ENCODE measurements at regions not wholly inside any gene's neighbourhood (a gene's known extent, or its start where the extent isn't known, plus 50 kb on each side); places are given as distances from the start of the nearest gene placed in this dataset.

DNA sequence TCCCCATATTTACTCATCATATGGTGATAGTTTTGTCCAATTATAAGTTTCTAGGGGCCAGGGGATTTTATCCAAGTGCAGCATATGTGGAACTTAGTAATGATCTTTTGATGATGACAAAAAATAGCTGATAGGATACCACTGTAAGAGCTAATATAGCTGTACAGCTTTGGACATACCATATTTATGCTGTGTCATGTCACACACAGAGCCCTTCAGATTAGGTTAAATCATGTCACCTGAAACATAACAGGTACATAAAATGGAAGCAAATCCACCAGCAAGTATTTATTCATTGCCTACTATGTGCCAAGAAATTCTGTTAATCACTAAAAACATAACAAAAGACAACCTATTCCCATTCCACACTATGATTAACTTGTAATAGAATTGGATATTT lies 82.8 kb upstream of the IPO9 start:
- DNase-seq (ENCODE audit: low read depth in 2 of 2) = no peak

DNA sequence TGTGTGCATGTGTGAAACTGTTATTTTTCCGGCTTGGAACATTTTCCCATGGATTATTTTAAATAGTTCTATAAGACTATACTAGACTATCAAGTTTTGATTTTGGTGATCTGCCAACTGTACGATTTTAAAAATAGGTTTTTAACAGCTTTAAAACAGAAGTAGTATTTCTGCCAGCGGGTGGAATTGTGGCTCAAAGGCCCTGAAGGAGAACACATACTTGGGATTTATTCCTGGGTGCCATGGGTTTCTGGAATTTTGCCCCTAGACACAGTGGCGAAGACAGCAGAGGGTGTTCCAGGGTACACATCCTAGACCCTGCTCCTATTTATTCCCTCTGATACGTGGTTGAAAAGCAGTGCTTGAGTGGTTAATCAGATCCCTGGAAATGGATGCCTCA lies 81.7 kb upstream of the IPO9 start:
- no peak for DNase-seq (ENCODE audit: low read depth in 2 of 2)

DNA sequence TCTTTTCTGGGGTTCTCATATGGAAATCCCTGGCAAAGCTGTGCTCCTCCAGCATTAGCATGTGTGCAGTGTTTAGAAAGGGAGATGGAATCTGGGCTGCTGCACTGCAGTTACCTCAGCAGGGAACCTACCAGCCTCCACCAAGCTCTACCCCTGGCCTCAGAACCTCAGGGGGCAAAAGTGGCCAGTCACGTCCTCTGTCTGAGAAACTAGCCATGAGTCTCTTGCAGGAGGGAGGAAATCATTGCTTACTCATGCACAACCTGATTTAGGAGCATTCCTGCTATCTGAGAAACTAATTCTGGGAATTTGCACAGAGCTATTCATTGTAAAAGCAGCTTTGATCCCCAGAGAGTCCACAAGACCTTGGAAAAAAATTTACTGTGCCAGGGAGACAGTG lies 80.6 kb upstream of the IPO9 start:
- DNase-seq (ENCODE audit: low read depth in 2 of 2) = no peak

DNA sequence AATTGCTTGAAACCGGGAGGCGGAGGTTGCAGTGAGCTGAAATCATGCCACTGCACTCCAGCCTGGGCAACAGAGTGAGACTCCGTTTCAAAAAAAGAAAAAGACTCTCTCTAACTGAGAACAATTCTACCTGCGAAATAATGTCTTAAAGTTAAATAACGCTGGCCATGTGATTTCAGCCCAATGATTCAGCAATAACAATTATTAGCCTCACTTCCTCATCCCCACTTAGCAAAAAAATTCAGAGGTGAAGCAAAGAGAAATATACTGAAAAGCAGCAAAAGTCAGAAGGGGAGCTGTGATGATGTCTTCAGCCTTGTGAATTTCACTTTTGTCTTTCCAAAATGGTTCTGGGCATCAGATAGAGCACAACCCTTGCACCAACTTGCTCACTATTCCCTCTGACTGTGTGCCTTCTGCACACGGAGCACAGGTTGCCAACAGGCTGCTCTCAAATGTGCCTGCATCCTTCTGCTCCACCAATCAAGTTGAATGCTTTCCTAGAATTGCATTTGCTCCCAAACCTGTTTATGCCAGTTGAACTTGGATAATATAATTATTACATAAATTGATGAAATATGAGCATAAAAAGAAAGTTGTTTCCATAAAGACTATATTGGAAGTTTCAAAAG lies 79.8 kb upstream of the IPO9 start:
- no peak for DNase-seq (ENCODE audit: low read depth in 2 of 2)

DNA sequence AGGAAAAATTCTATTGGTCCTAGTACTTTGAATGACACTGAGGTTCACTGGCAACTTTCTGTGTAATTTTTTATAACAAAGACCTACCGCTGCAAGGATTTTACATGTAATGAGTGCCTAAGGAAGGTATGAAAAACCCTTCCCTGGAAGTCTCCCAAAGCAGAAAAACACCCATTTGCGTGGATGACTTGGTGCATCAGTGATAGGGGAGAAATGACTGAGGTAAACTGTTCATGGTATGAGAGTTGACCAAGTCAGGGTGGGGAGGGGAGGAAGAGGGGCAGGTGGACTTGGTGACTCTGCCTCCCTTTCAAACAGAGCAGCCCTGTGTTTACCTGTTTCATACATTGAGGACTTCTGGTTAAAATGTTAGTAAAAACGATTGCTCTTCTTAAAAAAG lies 78.8 kb upstream of the IPO9 start:
- DNase-seq (ENCODE audit: low read depth in 2 of 2) = no peak

DNA sequence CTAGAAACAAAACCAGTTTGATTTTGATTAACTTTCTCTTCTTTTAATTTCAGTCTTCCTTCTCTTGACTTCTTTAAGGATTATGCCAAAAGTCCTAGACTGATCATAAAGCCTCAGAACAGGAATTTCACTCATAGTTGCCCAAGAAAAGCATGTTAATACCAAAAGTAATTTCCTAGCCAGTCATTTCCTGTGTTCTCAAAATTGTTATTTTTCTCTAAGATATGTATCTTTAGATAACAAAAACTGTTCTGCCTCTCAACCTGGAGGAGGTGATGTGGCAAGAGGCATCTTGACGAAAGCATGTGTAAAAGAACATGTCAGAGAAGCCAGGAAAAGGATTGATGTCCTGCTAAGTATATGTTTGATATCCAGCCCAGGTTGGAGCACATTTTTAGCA lies 78.0 kb upstream of the IPO9 start:
- no peak for DNase-seq (ENCODE audit: low read depth in 2 of 2)

DNA sequence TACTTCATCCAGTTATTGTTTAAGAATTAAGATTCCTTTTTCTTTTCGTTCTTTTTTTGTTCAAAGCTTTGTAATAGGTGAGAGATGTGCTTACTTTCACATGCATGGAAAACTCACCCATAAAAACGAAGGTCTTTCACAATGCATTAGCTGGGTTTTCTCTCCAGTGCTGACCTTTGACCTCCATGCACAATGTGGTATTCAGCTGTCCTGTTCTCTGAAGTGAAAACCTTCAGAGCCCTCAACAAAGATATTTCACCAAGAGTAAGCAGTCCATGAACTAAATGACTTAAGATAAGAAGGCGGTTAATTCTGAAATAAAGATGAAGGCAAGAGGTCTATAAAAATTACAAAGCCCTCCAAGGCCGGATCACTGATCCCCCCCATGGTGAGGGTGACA lies 77.1 kb upstream of the IPO9 start:
- no peak for DNase-seq (ENCODE audit: low read depth in 2 of 2)

DNA sequence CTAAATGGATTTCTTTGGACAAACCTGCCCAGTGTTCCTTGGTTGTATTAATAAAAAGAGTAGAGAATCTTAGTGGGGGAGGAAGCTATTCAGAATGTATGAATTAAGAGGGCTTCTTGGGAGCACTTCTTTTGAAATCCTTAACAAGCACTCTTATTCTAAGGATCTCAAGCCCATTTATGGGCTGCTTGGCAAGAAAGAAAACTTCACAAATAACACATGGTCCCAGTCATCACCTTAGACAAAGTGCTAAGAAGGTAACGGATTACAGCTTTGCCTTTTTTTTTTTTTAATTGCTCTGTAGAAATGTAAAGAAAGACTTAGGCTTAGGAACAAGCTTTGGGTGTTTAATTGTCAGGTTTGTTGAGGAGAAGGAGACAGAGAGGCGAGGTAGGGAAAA lies 76.6 kb upstream of the IPO9 start:
- DNase-seq (ENCODE audit: low read depth in 2 of 2) = no peak

DNA sequence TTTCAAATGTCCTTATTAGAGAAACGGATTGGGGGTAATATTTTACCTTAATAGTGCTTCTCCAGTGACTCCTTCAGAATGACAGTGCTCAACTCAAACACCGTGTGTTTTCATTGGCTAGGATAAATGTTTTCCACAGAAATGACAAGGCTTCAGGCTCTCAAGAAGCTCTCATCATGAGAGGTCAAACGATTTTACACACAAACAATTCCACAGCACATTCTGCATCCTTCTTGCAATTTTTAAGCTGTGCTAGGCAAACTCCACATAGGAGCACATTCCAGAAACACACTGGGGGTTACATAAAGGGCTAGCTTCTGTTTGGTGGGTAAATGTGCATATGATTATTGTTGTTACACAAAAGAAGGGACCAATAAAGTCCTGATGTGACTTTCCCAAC lies 75.5 kb upstream of the IPO9 start:
- DNase-seq (ENCODE audit: low read depth in 2 of 2) = no peak

DNA sequence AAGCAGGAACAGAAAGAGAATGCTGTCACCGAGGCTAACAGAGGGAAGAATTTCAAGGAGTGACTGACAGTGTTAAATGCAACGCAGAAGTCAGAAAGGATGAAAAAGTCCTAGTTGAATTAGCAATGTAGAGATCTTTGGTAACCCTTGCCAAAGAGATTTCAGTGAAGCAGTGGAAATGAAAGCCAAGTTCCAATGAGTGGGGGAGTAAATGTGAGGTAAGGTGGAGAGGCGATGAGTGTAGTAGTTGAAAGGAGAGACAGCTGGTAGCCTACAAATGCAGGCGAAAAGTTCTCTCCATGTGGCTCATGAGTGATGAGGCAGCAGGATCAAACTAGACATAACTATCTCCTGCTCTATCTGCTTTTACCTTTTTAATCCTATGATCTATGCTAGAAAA lies 74.6 kb upstream of the IPO9 start:
- no peak for DNase-seq (ENCODE audit: low read depth in 2 of 2)

DNA sequence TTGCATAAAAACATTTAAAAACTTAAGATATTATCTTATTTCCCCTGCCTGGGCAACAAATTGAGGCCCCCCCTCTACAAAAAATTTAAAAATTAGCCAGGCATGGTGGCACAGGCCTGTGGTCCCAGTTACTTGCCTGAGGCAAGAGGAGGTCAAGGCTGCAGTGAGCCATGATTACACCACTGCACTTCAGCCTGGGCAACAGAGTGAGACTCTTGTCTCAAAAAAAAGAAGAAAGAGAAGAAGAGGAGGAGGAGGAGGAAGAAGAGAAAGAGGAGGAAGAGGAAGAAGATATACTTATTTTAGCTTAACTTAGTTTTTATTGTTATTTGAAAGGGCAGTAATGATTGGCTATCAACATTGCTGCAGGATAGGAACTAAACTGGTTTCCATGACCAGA lies 73.8 kb upstream of the IPO9 start:
- no peak for DNase-seq (ENCODE audit: low read depth in 2 of 2)

DNA sequence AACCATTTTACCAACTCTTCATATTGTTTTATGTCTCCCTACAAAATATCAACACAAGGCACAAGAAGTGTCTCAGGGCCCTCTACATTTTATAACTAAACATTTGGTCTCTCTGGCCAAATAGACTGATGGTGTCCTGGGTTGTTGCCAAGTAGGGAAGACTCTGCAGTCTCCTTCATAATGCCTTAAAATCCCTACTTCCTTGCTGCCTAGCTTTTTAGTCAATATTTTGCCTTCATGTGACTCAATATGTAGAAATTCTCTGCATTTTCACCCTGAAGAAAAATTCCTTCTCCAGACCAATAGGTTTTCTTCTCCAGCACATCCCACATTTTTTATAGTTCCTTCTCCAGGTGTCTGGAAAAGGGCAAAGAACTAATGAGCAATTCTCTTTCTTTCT lies 72.6 kb upstream of the IPO9 start:
- DNase-seq (ENCODE audit: low read depth in 2 of 2) = no peak

DNA sequence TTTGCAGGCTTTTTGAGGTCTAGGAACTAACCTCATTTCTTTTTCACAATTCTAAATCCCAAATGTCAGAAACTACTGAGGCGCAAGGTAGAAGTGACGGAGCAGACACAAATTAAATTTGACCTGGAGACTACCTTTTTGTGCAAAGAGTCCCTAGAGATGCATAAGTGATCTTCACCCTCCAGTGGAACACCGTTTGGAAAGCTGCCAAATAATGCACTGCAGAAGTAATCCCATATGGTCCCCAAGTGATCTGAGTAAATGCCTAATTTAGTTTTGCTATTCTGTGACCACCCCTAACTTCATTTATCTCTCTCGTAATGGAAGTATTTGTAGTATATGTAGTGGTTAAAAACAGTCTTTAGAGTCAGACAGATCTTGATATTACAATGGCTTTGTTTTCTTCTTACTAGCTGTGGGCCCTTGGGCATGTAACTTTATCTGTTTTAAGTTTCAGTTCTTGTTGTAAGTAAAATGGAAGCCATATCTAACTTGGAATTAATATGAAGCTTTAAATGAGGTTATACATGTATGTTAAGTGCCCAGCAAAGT lies 70.4 kb upstream of the IPO9 start:
- no peak for DNase-seq (ENCODE audit: low read depth in 2 of 2)

DNA sequence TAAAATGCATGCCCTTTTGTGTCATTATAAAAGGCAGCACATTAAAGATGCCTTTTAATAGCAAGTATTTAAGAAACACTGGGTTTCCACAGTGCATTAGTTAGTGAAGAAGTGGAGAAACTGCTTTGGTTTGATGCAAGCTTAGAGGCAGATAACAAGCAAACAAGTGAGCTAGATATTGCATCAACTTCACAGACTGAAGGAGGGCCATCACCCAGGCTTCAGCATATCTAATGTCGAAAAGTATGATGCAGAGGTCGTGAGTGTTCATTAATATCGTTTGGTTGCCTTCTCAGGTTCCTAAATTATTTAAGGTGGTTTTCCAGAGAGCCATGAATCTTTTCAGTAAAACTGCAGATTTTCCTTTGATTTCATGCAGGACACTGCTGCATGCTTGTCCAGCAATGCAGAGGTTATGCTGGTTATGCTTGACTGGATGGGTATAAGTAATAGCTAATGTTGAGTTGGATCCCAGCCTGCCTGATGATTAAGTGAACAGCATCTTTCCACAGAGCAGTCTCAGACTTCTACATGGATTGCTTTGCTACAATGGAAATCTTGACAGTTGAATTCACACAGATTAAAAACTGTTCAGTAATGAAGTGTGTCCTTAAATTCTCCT lies 69.7 kb upstream of the IPO9 start:
- no peak for DNase-seq (ENCODE audit: low read depth in 2 of 2)

DNA sequence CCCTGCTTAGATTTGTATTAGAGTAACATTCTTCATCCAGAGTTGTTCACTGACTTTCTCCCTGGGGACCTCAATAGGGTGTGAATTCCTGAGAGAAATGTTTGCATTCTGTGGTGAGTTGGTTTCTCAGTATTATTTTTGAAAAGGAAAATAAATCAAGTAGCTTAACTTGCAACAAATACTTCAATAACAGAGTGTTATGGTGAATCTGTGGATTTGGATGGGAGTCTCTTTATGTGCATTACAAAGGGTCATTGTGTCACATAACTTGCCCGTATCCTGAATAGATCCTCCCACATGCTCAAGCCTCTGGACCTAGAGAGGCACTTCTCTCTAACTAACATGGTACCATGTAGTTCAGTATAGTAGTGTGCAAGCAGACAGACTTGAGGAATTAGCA lies 68.4 kb upstream of the IPO9 start:
- DNase-seq (ENCODE audit: low read depth in 2 of 2) = no peak

DNA sequence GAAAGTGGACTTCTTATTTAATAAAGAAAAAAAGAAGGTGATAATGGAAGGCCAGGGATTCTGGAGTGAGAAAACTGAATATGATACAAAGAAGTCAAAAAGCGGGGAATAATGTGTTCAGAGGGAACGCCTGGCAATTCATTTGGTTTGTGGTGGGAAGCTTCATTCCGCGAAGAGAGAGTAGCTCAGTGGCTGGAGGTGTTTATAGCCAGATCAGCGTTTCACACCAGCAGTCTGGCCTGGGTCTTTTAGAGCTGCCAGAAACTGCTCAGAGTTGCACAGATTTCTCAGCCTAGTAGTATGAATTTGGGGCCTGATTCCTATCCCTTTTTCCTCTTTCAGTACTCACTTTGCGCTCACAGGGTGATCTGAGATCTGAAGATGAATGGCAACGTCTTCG lies 67.8 kb upstream of the IPO9 start:
- no peak for DNase-seq (ENCODE audit: low read depth in 2 of 2)

DNA sequence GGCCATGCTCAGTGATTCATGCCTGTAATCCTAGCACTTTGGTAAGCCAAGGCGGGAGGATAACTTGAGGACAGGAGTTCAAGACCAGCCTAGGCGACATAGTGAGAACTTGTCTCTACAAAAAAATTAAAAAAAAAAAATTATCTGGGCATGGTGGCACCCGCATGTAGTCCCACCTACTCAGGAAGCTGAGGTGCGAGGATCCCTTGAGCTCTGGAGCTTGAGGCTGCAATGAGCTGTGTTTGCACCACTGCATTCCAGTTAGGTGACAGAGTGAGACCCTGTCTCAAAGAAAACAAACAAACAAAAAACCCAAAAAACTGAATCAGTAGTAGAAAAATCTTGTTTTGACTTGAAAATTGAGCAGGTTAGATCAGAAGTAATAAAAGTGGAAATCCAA lies 67.1 kb upstream of the IPO9 start:
- no peak for DNase-seq (ENCODE audit: low read depth in 2 of 2)

DNA sequence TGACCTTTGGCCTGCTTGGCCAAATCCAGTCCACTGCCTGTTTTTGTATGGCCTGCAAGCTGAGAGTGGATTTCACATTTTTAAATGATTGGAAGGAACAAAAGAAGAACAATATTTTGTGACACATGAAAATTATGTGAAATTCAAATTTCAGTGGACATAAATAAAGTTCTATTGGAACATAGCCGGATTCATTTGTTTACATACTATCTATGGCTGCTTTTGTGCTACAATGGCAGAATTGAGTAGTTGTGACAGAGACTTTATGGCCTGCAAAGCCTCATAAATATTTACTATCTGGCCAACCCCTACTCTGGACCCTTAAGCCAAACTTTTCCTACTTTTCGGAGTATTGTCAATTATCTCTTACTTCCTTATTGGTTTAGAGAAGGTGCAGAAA lies 66.6 kb upstream of the IPO9 start:
- DNase-seq (ENCODE audit: low read depth in 2 of 2) = no peak

DNA sequence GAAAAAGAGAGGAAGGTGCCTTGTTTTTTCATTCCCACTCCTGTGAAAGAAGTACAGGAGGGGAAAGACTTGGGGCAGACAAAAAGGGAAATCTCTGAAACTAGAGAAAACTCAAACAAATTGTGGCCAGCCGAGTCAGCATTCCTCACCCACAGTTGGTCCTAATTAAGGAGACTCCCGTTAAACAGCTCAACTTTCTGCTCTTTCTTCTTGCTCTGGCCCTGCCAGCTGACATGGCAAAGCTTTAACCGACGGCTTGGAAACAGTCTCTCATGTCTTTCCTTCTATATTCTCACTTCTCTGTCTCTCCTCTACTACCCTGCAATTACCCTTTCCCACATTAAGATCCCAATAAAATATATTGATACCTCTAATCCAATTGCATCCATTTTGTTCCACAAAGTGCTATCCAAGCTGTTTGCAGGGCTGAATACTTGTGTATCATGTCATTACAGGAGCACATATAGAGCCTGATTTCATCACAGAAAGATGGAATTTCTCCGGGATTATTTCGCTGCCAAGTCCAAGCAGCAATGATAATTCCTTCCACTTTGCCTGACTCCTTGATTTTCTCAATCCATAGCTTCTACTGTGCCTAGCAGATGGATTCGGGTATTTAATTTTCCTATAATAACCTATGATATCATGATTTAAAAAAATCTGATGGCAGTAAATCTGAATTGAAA lies 65.4 kb upstream of the IPO9 start:
- no peak for DNase-seq (ENCODE audit: low read depth in 2 of 2)

DNA sequence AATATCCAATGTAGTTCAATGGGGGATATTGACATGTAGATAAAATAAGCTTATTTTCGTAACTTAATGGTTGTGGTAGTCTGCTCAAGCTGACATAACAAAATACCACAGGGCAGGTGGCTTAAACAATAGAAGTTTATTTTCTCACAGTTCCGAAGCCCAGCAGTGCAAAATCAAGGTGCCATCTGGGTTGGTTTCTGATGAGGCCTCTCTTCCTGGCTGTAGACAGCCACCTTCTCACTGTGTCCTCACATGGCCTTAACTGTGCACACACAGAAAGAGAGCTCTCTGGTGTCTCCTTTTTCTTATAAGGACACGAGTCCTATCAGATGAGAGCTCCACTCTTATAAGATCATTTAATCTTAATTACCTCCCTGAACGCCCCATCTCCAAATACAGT lies 64.8 kb upstream of the IPO9 start:
- DNase-seq (ENCODE audit: low read depth in 2 of 2) = no peak

DNA sequence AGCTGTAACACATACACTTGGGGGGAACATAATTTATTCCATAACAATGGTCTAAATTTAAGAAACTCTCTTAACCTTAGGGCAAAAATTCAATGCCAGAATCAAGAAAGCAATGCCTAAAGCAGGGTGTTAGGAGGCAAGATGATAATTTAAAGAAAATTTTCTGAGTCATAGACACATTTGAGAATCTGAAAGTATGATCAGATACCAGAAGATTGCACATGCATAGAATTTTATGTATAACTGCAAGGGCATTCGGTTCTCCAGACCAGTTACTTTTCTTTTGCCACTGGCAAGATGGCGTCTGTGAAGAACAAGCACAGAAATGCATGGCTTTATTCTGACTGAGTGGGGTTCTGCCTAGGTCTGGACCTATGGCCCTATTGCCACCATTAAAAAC lies 64.4 kb upstream of the IPO9 start:
- DNase-seq (ENCODE audit: low read depth in 2 of 2) = no peak

DNA sequence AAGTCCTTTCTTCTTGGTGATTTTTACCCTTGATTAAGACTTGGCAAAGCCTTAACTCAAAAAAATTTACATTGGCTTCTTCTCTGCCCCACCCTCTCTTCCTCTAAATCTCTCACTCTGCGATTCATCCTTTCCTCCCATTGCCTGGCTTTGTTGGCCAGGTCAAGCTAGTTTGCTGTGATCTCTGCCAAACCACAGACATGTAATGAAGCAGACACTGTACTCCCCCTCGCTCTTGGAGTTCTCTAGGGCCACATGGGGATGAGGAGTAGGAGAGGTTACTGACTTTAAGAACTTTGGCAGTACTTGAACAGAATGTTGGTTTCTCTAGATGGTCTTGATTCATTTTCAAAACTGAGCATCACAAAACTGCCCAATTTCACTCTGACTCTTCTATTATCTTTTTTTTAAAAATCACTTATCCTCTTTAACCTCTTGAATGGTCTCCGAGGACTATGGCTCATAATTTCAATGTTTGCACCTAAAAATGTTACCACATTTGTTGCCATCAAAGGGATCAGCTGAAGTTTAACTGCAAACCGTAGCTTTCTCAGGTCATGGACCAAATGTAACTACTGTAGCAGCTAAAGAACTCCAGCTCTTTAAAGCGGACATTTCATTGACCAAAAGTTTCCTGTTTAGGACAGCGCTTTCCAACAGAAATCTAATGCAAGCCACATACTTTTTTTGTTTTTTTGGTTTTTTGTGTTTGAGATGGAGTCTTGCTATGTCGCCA lies 62.7 kb upstream of the IPO9 start:
- DNase-seq (ENCODE audit: low read depth in 2 of 2) = no peak

DNA sequence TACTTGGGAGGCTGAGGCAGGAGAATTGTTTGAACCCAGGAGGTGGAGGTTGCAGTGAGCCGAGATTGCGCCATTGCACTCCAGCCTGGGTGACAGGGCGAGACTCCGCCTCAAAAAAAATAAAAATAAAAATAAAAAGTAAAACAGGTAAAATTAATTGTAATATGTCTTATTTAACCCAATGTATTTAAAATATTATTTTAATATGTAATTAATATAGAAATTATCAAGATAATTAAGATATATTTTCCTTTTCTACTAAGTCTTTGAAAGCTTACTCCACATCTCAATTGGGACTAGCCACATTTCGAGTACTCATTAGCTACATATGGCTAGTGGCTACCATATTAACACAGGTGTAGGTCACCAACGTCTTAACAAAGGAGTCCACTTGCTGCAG lies 61.6 kb upstream of the IPO9 start:
- no peak for DNase-seq (ENCODE audit: low read depth in 2 of 2)

Measured in stimulated activated CD4-positive, alpha-beta T cell treated with anti-CD3 and anti-CD28 coated beads, Interleukin-4, amount 100 ng/mL, for 48 hours (primary cell).